ENCODE measurements at regions not wholly inside any gene's neighbourhood (a gene's known extent, or its start where the extent isn't known, plus 50 kb on each side); places are given as distances from the start of the nearest gene placed in this dataset.

DNA sequence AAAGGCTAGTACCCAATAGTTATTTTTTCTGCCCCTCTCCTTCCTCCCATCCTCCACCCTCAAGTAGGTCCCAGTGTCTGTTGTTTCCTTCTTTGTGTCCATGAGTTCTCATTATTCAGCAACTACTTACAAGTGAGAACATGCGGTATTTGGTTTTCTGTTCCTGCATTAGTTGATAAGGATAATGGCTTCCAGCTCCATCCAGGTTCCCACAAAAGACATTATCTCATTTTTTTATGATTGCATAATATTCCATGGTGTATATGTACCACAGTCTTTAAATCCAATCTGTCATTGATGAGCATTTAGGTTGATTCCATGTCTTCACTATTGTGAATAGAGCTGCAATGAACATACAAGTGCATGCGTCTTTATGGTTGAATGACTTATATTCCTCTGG is 128.3 kb upstream of the ANKRD55 start:
- no peaks in the 10 kb centered on the region for H4K20me1 ChIP-seq (ENCODE audit: insufficient read depth, low read length, poor library complexity, severe bottlenecking)
- no peaks in the 10 kb centered on the region for H3K36me3 ChIP-seq (ENCODE audit: insufficient read depth, low read length)

DNA sequence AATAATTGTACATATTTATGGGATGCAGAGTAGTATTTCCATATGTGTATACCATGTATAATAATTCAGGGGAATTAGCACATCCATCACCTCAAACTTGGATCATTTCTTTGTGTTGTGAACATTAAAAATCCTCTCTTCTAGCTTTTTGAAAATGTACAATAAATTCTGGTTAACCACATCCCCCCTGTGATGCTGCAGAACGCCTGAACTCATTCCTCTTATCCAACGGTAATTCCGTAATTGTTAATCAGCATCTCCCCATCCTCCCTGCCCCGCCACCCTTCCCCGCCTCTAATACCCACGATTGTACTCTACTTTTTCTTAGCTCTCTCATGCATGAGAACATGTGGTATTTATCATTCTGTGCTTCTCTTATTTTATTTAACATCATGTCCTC is 127.7 kb upstream of the ANKRD55 start:
- no peak overlapping the region for H3K4me2 ChIP-seq (ENCODE audit: low read depth, low read length, poor library complexity, severe bottlenecking)
- no peaks in the 10 kb centered on the region for H3K27me3 ChIP-seq (ENCODE audit: insufficient read depth, low read length, poor library complexity, severe bottlenecking)
- H3K36me3 ChIP-seq (ENCODE audit: insufficient read depth, low read length), result no peaks in the 10 kb centered on the region
- H3K79me2 ChIP-seq (ENCODE audit: insufficient read depth, low read length), result no peaks in the 10 kb centered on the region
- no peak overlapping the region for H3K4me3 ChIP-seq (ENCODE audit: low read length, poor library complexity, severe bottlenecking)
- no peak overlapping the region for H2AFZ ChIP-seq (ENCODE audit: low read length)
- no peaks in the 10 kb centered on the region for H3K9me3 ChIP-seq (ENCODE audit: insufficient read depth, low read depth, low read length)
- no peaks in the 10 kb centered on the region for H3F3A ChIP-seq (ENCODE audit: low read depth)
- H3K4me1 ChIP-seq (ENCODE audit: insufficient read depth, low read length, poor library complexity, severe bottlenecking), result peaks cover 2% of the 10 kb centered on the region
- no peak overlapping the region for H3K9ac ChIP-seq (ENCODE audit: low read depth, low read length, poor library complexity, severe bottlenecking)
- H4K20me1 ChIP-seq (ENCODE audit: insufficient read depth, low read length, poor library complexity, severe bottlenecking), result no peaks in the 10 kb centered on the region
- TF ChIP-seq CTCF (conservative IDR thresholded peaks at IDR 0.05; ENCODE audit: low read length), result no peak
- TF ChIP-seq EZH2phosphoT487 (IDR thresholded peaks at IDR 0.05; ENCODE audit: borderline replicate concordance), result no peak
- no peaks in the 10 kb centered on the region for H3K9me2 ChIP-seq (replicated peaks; ENCODE audit: low read depth, low read length)

More for the DNA sequence above, 128.3 kb upstream of the ANKRD55 start:
- Histone ChIP-seq H3K9me2 (replicated peaks; ENCODE audit: low read depth, low read length) (no peaks in the 10 kb centered on the region), H3K79me2 (ENCODE audit: insufficient read depth, low read length) (no peaks in the 10 kb centered on the region), H3K4me3 (ENCODE audit: low read length, poor library complexity, severe bottlenecking) (no peak overlapping the region), H3K4me1 (ENCODE audit: insufficient read depth, low read length, poor library complexity, severe bottlenecking) (peaks cover 5% of the 10 kb centered on the region), H3K9me3 (ENCODE audit: insufficient read depth, low read depth, low read length) (no peaks in the 10 kb centered on the region), H2AFZ (ENCODE audit: low read length) (no peak overlapping the region), H3K4me2 (ENCODE audit: low read depth, low read length, poor library complexity, severe bottlenecking) (no peak overlapping the region), H3K27me3 (ENCODE audit: insufficient read depth, low read length, poor library complexity, severe bottlenecking) (no peaks in the 10 kb centered on the region), H3F3A (ENCODE audit: low read depth) (no peaks in the 10 kb centered on the region), H3K9ac (ENCODE audit: low read depth, low read length, poor library complexity, severe bottlenecking) (no peak overlapping the region)
- TF ChIP-seq EZH2phosphoT487 (IDR thresholded peaks at IDR 0.05; ENCODE audit: borderline replicate concordance) (no peak), CTCF (conservative IDR thresholded peaks at IDR 0.05; ENCODE audit: low read length) (no peak)

- TF ChIP-seq EZH2phosphoT487 (IDR thresholded peaks at IDR 0.05; ENCODE audit: borderline replicate concordance), result no peak
- no peak for TF ChIP-seq CTCF (conservative IDR thresholded peaks at IDR 0.05; ENCODE audit: low read length)
- Histone ChIP-seq H3K36me3 (ENCODE audit: insufficient read depth, low read length) (no peaks in the 10 kb centered on the region), H3K9ac (ENCODE audit: low read depth, low read length, poor library complexity, severe bottlenecking) (no peak overlapping the region), H3K9me2 (replicated peaks; ENCODE audit: low read depth, low read length) (no peaks in the 10 kb centered on the region), H3K79me2 (ENCODE audit: insufficient read depth, low read length) (no peaks in the 10 kb centered on the region), H3K4me1 (ENCODE audit: insufficient read depth, low read length, poor library complexity, severe bottlenecking) (no peaks in the 10 kb centered on the region), H3K4me2 (ENCODE audit: low read depth, low read length, poor library complexity, severe bottlenecking) (no peak overlapping the region), H4K20me1 (ENCODE audit: insufficient read depth, low read length, poor library complexity, severe bottlenecking) (no peaks in the 10 kb centered on the region), H3K9me3 (ENCODE audit: insufficient read depth, low read depth, low read length) (no peaks in the 10 kb centered on the region), H3K4me3 (ENCODE audit: low read length, poor library complexity, severe bottlenecking) (no peak overlapping the region), H3F3A (ENCODE audit: low read depth) (no peaks in the 10 kb centered on the region), H2AFZ (ENCODE audit: low read length) (no peak overlapping the region), H3K27me3 (ENCODE audit: insufficient read depth, low read length, poor library complexity, severe bottlenecking) (no peaks in the 10 kb centered on the region)
These were observed 126.9 kb upstream of the ANKRD55 start for GRCh38 chr5:56359809-56360685.

All from Loucy (cell line).